ENCODE measurements at regions not wholly inside any gene's neighbourhood (a gene's known extent, or its start where the extent isn't known, plus 50 kb on each side); places are given as distances from the start of the nearest gene placed in this dataset.
"Not testable (repeated sequence)": the region's sequence is repeated elsewhere in the genome, so short reads cannot be mapped to it uniquely, and the experiment has no call there.

DNA sequence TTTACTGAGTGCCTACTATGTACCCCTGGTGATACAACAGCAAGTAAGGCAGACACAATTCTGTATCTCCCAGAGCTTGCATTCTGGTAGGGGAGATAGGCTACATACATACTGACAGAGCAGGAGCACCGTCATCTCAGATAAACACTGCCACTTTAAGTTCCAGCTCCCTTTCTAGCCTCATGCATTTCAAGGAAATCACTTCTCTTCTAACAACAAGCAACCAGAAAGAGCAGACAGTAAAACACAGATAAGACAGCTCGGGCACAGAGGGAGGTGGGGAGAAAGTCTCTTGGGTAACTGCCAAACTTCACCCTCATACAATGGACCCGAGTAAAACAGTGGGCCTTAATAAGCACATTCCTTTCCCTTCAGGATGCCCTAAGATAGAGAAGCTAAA is 169.6 kb downstream of the UTP18 start:
- peaks cover 51% of the 10 kb centered on the region for H3K4me1 ChIP-seq (ENCODE audit: control insufficient read depth, insufficient read depth, low read length, poor library complexity, severe bottlenecking)
- DNase-seq: not testable (repeated sequence)

DNA sequence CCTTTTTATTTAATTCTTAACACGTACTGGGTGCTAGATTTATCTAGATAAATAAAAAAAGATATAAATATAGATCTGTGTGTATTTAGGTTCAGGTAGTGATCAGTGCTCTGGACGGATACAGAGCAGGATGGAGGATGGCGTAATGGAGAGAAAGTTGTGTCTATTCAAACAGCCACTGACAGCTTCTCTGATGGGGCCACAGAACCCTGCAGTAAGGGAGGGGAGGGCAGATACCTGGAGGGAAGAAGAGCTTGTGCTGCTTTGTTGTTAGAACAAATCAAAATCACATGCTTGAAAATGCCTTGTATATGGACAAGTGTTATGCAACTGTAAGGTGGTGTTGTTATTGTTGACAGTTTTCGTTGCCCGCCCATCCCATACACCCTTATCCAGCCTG is 170.2 kb downstream of the UTP18 start:
- Histone ChIP-seq H3K36me3 (ENCODE audit: control insufficient read depth, insufficient read depth, low read length) (no peaks in the 10 kb centered on the region), H3K4me3 (ENCODE audit: insufficient read depth, low read depth, low read length, poor library complexity, severe bottlenecking) (no peak overlapping the region), H3K4me1 (ENCODE audit: control insufficient read depth, insufficient read depth, low read length, poor library complexity, severe bottlenecking) (peaks cover 51% of the 10 kb centered on the region), H3K9me3 (ENCODE audit: control insufficient read depth, low read length) (no peaks in the 10 kb centered on the region), H3K27ac (ENCODE audit: insufficient read depth, low read length, poor library complexity, severe bottlenecking) (peak overlapping the region; percentile 84), H3K27me3 (replicated peaks; ENCODE audit: control insufficient read depth, insufficient read depth, low read length, poor library complexity, severe bottlenecking) (no peaks in the 10 kb centered on the region)
- DNase-seq: no peak

More for the DNA sequence above, 169.6 kb downstream of the UTP18 start:
- H3K27me3 ChIP-seq (replicated peaks; ENCODE audit: control insufficient read depth, insufficient read depth, low read length, poor library complexity, severe bottlenecking); H3K4me3 ChIP-seq (ENCODE audit: insufficient read depth, low read depth, low read length, poor library complexity, severe bottlenecking); H3K36me3 ChIP-seq (ENCODE audit: control insufficient read depth, insufficient read depth, low read length); H3K9me3 ChIP-seq (ENCODE audit: control insufficient read depth, low read length): not testable (repeated sequence)
- peak overlapping the region; percentile 84 for H3K27ac ChIP-seq (ENCODE audit: insufficient read depth, low read length, poor library complexity, severe bottlenecking)

DNA sequence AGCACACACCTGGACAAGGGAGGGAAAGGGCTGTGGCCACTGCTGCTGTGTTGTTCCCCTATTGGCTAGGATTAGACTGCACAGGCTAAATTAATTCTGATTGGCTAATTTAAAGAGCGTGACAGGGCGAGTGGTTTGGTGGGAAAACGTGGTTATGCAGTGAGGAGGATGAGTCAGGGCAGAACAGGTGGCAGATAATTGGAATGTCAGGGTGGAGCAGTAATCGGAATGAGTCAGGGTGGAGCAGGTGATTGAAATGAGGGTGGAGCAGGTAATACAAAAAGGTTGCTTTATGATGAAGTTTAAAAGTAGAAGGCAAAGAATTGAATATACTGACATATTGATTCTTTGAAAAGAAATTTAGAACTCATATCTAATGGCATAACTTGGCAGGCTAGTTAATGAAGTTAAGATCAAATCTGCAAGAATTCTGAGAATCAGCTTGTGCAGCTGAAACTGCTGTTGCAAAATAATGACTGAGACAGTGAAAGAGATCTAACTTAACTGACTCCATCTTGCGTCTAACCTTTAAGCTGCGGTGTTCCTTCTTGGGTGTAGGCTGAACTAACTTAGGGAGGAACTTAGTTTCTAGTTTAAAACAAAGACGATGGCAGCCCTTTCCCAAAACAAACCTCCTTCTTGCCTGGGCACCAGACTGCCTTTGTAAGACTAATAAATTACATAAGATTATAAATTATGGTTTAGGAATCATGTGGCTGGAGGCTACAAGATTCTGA is 174.3 kb downstream of the UTP18 start:
- H3K4me1 ChIP-seq (ENCODE audit: control insufficient read depth, insufficient read depth, low read length, poor library complexity, severe bottlenecking): peaks cover 34% of the 10 kb centered on the region
- H3K27ac ChIP-seq (ENCODE audit: insufficient read depth, low read length, poor library complexity, severe bottlenecking): peak overlapping the region; percentile 64
- no peak overlapping the region for H3K4me3 ChIP-seq (ENCODE audit: insufficient read depth, low read depth, low read length, poor library complexity, severe bottlenecking)
- DNase-seq: no peak
- no peaks in the 10 kb centered on the region for H3K36me3 ChIP-seq (ENCODE audit: control insufficient read depth, insufficient read depth, low read length)
- H3K9me3 ChIP-seq (ENCODE audit: control insufficient read depth, low read length): no peaks in the 10 kb centered on the region
- no peaks in the 10 kb centered on the region for H3K27me3 ChIP-seq (replicated peaks; ENCODE audit: control insufficient read depth, insufficient read depth, low read length, poor library complexity, severe bottlenecking)

DNA sequence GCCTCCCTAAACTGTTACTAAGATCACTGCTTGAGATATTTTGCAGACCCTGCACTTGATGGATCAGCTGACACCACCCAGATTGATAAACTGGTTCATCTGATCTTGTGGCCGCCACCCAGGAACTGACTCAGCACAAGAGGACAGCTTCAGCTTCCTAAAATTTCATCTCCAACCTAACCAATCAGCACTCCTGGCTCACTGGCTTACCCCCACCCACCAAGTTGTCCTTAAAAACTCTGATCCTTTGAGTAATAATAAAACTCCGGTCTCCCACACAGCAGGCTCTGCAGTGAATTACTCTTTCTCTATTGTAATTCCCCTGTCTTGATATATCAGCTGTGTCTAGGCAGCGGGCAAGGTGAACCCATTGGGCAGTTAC is 174.8 kb downstream of the UTP18 start:
- peak in 1 of 3 donors; percentile 44 for DNase-seq
- H3K4me3 ChIP-seq (ENCODE audit: insufficient read depth, low read depth, low read length, poor library complexity, severe bottlenecking): no peak overlapping the region
- H3K27me3 ChIP-seq (replicated peaks; ENCODE audit: control insufficient read depth, insufficient read depth, low read length, poor library complexity, severe bottlenecking): no peaks in the 10 kb centered on the region
- no peaks in the 10 kb centered on the region for H3K9me3 ChIP-seq (ENCODE audit: control insufficient read depth, low read length)
- no peaks in the 10 kb centered on the region for H3K36me3 ChIP-seq (ENCODE audit: control insufficient read depth, insufficient read depth, low read length)
- peaks cover 31% of the 10 kb centered on the region for H3K4me1 ChIP-seq (ENCODE audit: control insufficient read depth, insufficient read depth, low read length, poor library complexity, severe bottlenecking)
- H3K27ac ChIP-seq (ENCODE audit: insufficient read depth, low read length, poor library complexity, severe bottlenecking): peak overlapping the region; percentile 64

DNA sequence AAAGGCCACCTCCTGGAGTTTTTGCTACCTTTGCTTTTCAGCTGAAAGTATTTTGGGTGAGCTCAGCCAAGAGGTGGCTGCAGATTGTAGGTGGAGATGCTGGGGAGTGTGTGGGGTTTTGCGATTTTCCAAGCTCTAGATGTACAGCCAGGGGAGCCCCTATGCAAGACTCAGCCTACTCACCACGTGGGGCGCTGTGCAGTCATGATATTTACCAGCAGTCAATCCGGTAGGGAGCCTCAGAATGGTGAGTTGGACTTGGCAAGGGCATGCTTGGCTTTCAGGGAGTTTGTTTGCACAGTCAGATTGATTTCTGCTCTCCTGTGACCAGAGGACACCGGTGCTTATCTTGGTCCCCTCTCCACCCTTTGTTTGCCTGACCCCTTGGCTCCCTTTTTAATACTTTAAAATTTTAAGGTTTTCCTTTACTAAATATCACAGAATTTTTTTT is 175.3 kb downstream of the UTP18 start:
- Histone ChIP-seq H3K4me3 (ENCODE audit: insufficient read depth, low read depth, low read length, poor library complexity, severe bottlenecking) (no peak overlapping the region), H3K27ac (ENCODE audit: insufficient read depth, low read length, poor library complexity, severe bottlenecking) (peak overlapping the region; percentile 64), H3K36me3 (ENCODE audit: control insufficient read depth, insufficient read depth, low read length) (no peaks in the 10 kb centered on the region), H3K4me1 (ENCODE audit: control insufficient read depth, insufficient read depth, low read length, poor library complexity, severe bottlenecking) (peaks cover 27% of the 10 kb centered on the region), H3K27me3 (replicated peaks; ENCODE audit: control insufficient read depth, insufficient read depth, low read length, poor library complexity, severe bottlenecking) (no peaks in the 10 kb centered on the region), H3K9me3 (ENCODE audit: control insufficient read depth, low read length) (no peaks in the 10 kb centered on the region)
- peak in 2 of 3 donors; percentile 41 to 44 for DNase-seq

DNA sequence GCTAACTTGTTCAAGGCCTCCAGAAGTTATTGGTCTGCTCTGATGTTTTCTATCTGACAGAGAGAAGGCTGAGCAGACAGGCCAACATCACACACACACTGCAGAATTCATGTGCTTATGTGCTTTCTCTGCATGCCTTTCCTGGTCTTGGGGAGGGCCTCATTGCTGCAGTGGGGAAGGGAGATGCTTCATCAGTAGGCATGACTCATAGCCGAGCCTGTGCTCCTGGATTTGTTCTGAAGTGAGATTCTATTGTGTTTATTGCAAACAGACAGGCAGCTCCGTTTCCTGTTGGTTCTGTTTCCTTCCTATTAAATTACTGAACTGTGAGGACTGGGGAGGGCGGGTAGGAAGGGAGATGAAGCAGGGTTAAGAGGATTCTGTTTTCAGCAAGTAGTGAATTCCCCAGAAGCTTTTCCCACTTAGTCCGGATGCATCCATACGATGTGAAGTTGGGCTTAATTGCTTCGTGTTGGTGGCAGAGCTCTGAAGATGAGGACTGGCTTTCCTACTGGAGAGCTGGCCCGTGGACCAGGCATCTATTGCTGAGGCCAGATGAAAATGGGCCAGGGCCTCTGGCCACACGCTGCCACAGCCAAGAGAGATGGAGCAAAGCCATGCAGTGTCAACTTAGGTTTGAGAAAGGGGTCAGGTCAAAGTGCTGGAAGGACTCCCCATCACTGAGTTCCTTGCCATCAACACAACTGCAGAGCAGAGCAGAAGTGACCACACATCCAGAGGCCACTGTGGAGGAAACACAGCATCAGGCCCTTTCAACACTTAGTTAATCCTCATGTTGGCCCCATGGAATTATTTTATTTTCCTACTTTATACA is 179.3 kb downstream of the UTP18 start:
- Histone ChIP-seq H3K9me3 (ENCODE audit: control insufficient read depth, low read length) (no peaks in the 10 kb centered on the region), H3K27ac (ENCODE audit: insufficient read depth, low read length, poor library complexity, severe bottlenecking) (no peak overlapping the region), H3K27me3 (replicated peaks; ENCODE audit: control insufficient read depth, insufficient read depth, low read length, poor library complexity, severe bottlenecking) (no peaks in the 10 kb centered on the region), H3K36me3 (ENCODE audit: control insufficient read depth, insufficient read depth, low read length) (no peaks in the 10 kb centered on the region), H3K4me1 (ENCODE audit: control insufficient read depth, insufficient read depth, low read length, poor library complexity, severe bottlenecking) (peaks cover 17% of the 10 kb centered on the region), H3K4me3 (ENCODE audit: insufficient read depth, low read depth, low read length, poor library complexity, severe bottlenecking) (no peak overlapping the region)
- DNase-seq: peak in 1 of 3 donors; percentile 32

DNA sequence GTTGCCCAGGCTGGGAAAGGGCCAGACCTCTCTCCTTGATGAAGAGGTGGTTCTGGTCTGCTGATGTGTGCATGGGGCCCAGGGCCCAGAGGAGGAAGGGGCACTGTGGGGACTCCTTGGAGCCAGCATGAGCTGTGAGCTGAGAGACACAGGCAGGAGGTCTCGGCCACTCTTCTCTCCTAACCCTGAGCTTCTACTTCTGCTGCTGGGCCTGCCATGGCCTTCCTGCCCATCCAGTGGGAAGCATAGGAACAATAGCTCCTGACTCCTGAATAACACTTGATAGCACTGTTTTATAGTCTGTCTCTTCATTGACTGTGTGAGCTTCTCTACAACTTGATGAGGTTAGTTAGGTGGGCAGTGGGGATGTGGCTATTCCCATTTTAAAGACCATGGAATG is 181.1 kb downstream of the UTP18 start:
- H3K27ac ChIP-seq (ENCODE audit: insufficient read depth, low read length, poor library complexity, severe bottlenecking): no peak overlapping the region
- H3K4me1 ChIP-seq (ENCODE audit: control insufficient read depth, insufficient read depth, low read length, poor library complexity, severe bottlenecking): peaks cover 11% of the 10 kb centered on the region
- no peak for DNase-seq
- H3K27me3 ChIP-seq (replicated peaks; ENCODE audit: control insufficient read depth, insufficient read depth, low read length, poor library complexity, severe bottlenecking): no peaks in the 10 kb centered on the region
- H3K9me3 ChIP-seq (ENCODE audit: control insufficient read depth, low read length): no peaks in the 10 kb centered on the region
- H3K4me3 ChIP-seq (ENCODE audit: insufficient read depth, low read depth, low read length, poor library complexity, severe bottlenecking): no peak overlapping the region
- no peaks in the 10 kb centered on the region for H3K36me3 ChIP-seq (ENCODE audit: control insufficient read depth, insufficient read depth, low read length)

DNA sequence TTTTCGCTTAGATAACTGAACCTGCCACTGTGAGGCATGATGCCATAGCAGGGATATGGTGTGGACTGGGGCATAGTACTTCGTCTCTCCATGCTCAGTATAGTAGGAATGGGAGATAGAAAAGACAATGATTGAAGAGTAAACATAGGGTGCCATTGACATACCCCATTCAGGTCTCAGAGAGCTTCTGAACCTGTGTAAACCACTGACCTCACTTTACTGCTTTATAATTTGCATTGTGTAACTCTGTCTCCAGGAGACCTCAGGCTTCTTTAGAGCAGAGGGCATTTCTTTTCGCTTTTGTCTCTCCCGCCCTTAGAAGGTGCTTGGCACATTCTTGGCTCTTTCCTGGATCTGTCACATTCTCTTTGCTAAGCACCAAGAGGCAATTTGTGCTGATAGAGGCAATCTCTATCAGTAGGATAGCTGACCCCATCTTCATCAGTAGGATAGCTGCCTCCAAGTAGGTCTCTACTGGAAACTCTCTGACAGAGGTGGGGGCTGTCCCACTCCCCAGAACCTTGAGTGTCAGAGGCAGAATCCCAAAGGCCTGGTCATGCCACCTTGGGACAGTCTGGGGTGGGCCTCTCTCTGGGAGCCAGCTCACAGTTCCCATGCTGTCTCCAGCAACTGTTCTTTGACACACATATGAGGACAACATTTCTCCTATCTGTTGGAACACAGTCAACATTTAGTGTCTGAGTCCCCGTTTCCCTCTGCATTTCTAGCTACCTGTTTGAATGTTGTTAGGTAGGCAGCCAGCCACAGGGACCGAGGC is 181.9 kb downstream of the UTP18 start:
- Histone ChIP-seq H3K27ac (ENCODE audit: insufficient read depth, low read length, poor library complexity, severe bottlenecking) (no peak overlapping the region), H3K4me1 (ENCODE audit: control insufficient read depth, insufficient read depth, low read length, poor library complexity, severe bottlenecking) (peaks cover 11% of the 10 kb centered on the region), H3K36me3 (ENCODE audit: control insufficient read depth, insufficient read depth, low read length) (no peaks in the 10 kb centered on the region), H3K9me3 (ENCODE audit: control insufficient read depth, low read length) (no peaks in the 10 kb centered on the region), H3K27me3 (replicated peaks; ENCODE audit: control insufficient read depth, insufficient read depth, low read length, poor library complexity, severe bottlenecking) (no peaks in the 10 kb centered on the region), H3K4me3 (ENCODE audit: insufficient read depth, low read depth, low read length, poor library complexity, severe bottlenecking) (no peak overlapping the region)
- no peak for DNase-seq

DNA sequence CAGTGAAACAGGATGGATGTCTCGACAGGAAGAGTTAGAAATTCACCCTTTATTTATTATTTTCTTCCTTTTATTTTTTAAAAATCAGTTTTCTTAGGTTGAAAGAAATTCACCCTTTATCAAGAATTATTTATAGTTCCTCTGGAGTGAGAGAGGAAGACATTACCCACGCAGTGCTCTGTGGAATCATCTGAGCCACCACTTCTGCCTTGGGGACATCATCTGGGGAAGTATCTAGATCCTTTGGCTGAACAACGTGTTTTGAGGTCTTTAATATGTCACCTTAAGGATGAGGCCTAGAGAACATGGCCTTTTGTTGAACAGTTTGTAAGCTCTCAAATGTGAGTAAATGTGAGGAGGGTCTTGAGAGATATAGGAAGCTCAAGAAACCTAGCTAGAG is 183.3 kb downstream of the UTP18 start:
- Histone ChIP-seq H3K27me3 (replicated peaks; ENCODE audit: control insufficient read depth, insufficient read depth, low read length, poor library complexity, severe bottlenecking) (no peaks in the 10 kb centered on the region), H3K4me1 (ENCODE audit: control insufficient read depth, insufficient read depth, low read length, poor library complexity, severe bottlenecking) (peaks cover 11% of the 10 kb centered on the region), H3K27ac (ENCODE audit: insufficient read depth, low read length, poor library complexity, severe bottlenecking) (no peak overlapping the region), H3K36me3 (ENCODE audit: control insufficient read depth, insufficient read depth, low read length) (no peaks in the 10 kb centered on the region), H3K9me3 (ENCODE audit: control insufficient read depth, low read length) (no peaks in the 10 kb centered on the region), H3K4me3 (ENCODE audit: insufficient read depth, low read depth, low read length, poor library complexity, severe bottlenecking) (no peak overlapping the region)
- DNase-seq: no peak

Data from effector memory CD4-positive, alpha-beta T cell (primary cell).